Neuron (in vitro differentiated cells): ENCODE measurements at regions not wholly inside any gene's neighbourhood (a gene's known extent, or its start where the extent isn't known, plus 50 kb on each side); places are given as distances from the start of the nearest gene placed in this dataset.

ENCODE experiments used
- H2AFZ ChIP-seq: one replicate; pipeline ENCODE4 v1.6.1; 2013; ENCODE audit warnings: low read depth, mild to moderate bottlenecking, inconsistent platforms, low read length, moderate library complexity
- H3K27me3 ChIP-seq: one replicate; pipeline ENCODE4 v1.6.1; 2013; ENCODE audit warnings: low read length; ENCODE audit not compliant: insufficient read depth
- H3K36me3 ChIP-seq: one replicate; pipeline ENCODE4 v1.6.1; 2013; ENCODE audit warnings: low read length; ENCODE audit not compliant: insufficient read depth
- H3K4me1 ChIP-seq: one replicate; pipeline ENCODE4 v1.6.1; 2013; ENCODE audit warnings: low read length; ENCODE audit not compliant: insufficient read depth
- H3K4me3 ChIP-seq: 2 replicates; pipeline ENCODE4 v1.5.1; 2013; ENCODE audit warnings: mild to moderate bottlenecking, low read length, moderate library complexity
- H3K9me3 ChIP-seq: one replicate; pipeline ENCODE4 v1.6.1; 2013; ENCODE audit warnings: low read length

- H3K9me3 ChIP-seq: no peaks in the 10 kb centered on the region
- no peaks in the 10 kb centered on the region for H3K4me1 ChIP-seq
- no peak overlapping the region for H2AFZ ChIP-seq
- no peaks in the 10 kb centered on the region for H3K27me3 ChIP-seq
- no peaks in the 10 kb centered on the region for H3K36me3 ChIP-seq
- H3K4me3 ChIP-seq: no peak overlapping the region
Observed at GRCh38 chr21:35401476-35401875, 352.4 kb upstream of the RUNX1 start.

- Histone ChIP-seq H3K36me3 (no peaks in the 10 kb centered on the region), H3K9me3 (no peaks in the 10 kb centered on the region), H2AFZ (no peak overlapping the region), H3K27me3 (no peaks in the 10 kb centered on the region), H3K4me3 (no peak overlapping the region), H3K4me1 (no peaks in the 10 kb centered on the region)
Observed at GRCh38 chr21:35400233-35400939, 351.3 kb upstream of the RUNX1 start.

GRCh38 chr21:35399706-35400105 is 350.6 kb upstream of the RUNX1 start:
- H3K36me3 ChIP-seq: no peaks in the 10 kb centered on the region
- H3K4me3 ChIP-seq: no peak overlapping the region
- no peaks in the 10 kb centered on the region for H3K9me3 ChIP-seq
- no peaks in the 10 kb centered on the region for H3K4me1 ChIP-seq
- no peaks in the 10 kb centered on the region for H3K27me3 ChIP-seq
- H2AFZ ChIP-seq: no peak overlapping the region

GRCh38 chr21:35399002-35399530 is 350.0 kb upstream of the RUNX1 start:
- Histone ChIP-seq H3K9me3 (no peaks in the 10 kb centered on the region), H3K27me3 (no peaks in the 10 kb centered on the region), H3K4me1 (no peaks in the 10 kb centered on the region), H3K4me3 (no peak overlapping the region), H3K36me3 (no peaks in the 10 kb centered on the region), H2AFZ (no peak overlapping the region)

GRCh38 chr21:35398346-35398982 is 349.4 kb upstream of the RUNX1 start:
- Histone ChIP-seq H3K36me3 (no peaks in the 10 kb centered on the region), H3K9me3 (no peaks in the 10 kb centered on the region), H3K4me1 (no peaks in the 10 kb centered on the region), H3K4me3 (no peak overlapping the region), H2AFZ (no peak overlapping the region), H3K27me3 (no peaks in the 10 kb centered on the region)

- Histone ChIP-seq H3K27me3 (no peaks in the 10 kb centered on the region), H3K36me3 (no peaks in the 10 kb centered on the region), H3K9me3 (no peaks in the 10 kb centered on the region), H3K4me1 (no peaks in the 10 kb centered on the region), H2AFZ (no peak overlapping the region), H3K4me3 (no peak overlapping the region)
Observed at GRCh38 chr21:35397781-35398180, 348.7 kb upstream of the RUNX1 start.

- Histone ChIP-seq H3K27me3 (no peaks in the 10 kb centered on the region), H3K9me3 (no peaks in the 10 kb centered on the region), H3K4me1 (no peaks in the 10 kb centered on the region), H3K36me3 (no peaks in the 10 kb centered on the region), H2AFZ (no peak overlapping the region), H3K4me3 (no peak overlapping the region)
Observed at GRCh38 chr21:35396655-35397054, 347.6 kb upstream of the RUNX1 start.

- H3K36me3 ChIP-seq: no peaks in the 10 kb centered on the region
- H3K9me3 ChIP-seq: no peaks in the 10 kb centered on the region
- H2AFZ ChIP-seq: no peak overlapping the region
- H3K4me3 ChIP-seq: no peak overlapping the region
- H3K4me1 ChIP-seq: no peaks in the 10 kb centered on the region
- H3K27me3 ChIP-seq: no peaks in the 10 kb centered on the region
Observed at GRCh38 chr21:35395728-35396127, 346.6 kb upstream of the RUNX1 start.

GRCh38 chr21:35394634-35395369 is 345.7 kb upstream of the RUNX1 start:
- Histone ChIP-seq H3K36me3 (no peaks in the 10 kb centered on the region), H3K27me3 (no peaks in the 10 kb centered on the region), H2AFZ (no peak overlapping the region), H3K4me1 (no peaks in the 10 kb centered on the region), H3K4me3 (no peak overlapping the region), H3K9me3 (no peaks in the 10 kb centered on the region)

GRCh38 chr21:35394049-35394448 is 344.9 kb upstream of the RUNX1 start:
- H3K4me3 ChIP-seq: no peak overlapping the region

GRCh38 chr21:35390013-35390776 is 341.1 kb upstream of the RUNX1 start:
- H3K27me3 ChIP-seq: no peaks in the 10 kb centered on the region
- no peaks in the 10 kb centered on the region for H3K9me3 ChIP-seq
- no peak overlapping the region for H2AFZ ChIP-seq
- H3K4me1 ChIP-seq: no peaks in the 10 kb centered on the region
- no peak overlapping the region for H3K4me3 ChIP-seq
- no peaks in the 10 kb centered on the region for H3K36me3 ChIP-seq

More at GRCh38 chr21:35394049-35394448, 344.9 kb upstream of the RUNX1 start:
- H2AFZ ChIP-seq: no peak overlapping the region
- no peaks in the 10 kb centered on the region for H3K9me3 ChIP-seq
- no peaks in the 10 kb centered on the region for H3K27me3 ChIP-seq
- H3K4me1 ChIP-seq: no peaks in the 10 kb centered on the region
- H3K36me3 ChIP-seq: no peaks in the 10 kb centered on the region

GRCh38 chr21:35386491-35387079 is 337.5 kb upstream of the RUNX1 start:
- H3K36me3 ChIP-seq: no peaks in the 10 kb centered on the region
- H2AFZ ChIP-seq: no peak overlapping the region
- H3K4me3 ChIP-seq: no peak overlapping the region
- H3K9me3 ChIP-seq: no peaks in the 10 kb centered on the region
- H3K27me3 ChIP-seq: no peaks in the 10 kb centered on the region
- no peaks in the 10 kb centered on the region for H3K4me1 ChIP-seq
